Esophagus squamous epithelium (tissue), 5 donors: ENCODE measurements at regions not wholly inside any gene's neighbourhood (a gene's known extent, or its start where the extent isn't known, plus 50 kb on each side); places are given as distances from the start of the nearest gene placed in this dataset.

ENCODE experiments used
- DNase-seq: peaks from one replicate; lab custom pipeline; 2025; lab: John Stamatoyannopoulos, UW
- H3K27ac ChIP-seq, 4 donors: fragments of 200-600 bp; sonication (generic); one replicate each; pipeline ENCODE4 v1.5.1; 2016 to 2019; ENCODE audit warnings: mild to moderate bottlenecking in 1 of 4
- H3K27me3 ChIP-seq, 4 donors: fragments of 200-600 bp; sonication (generic); 1 replicate in 3 of 4; 2 replicates in 1 of 4; pipeline versions ENCODE4 v1.5.1 to v1.6.0; 2017 to 2021; ENCODE audit warnings: antibody characterized with exemption in 1 of 4
- H3K36me3 ChIP-seq, 3 donors: fragments of 200-600 bp; sonication (generic); one replicate each; pipeline ENCODE4 v1.5.1; 2016 to 2019
- H3K4me1 ChIP-seq, 3 donors: fragments of 200-600 bp; sonication (generic); one replicate each; pipeline ENCODE4 v1.5.1; 2017 to 2019
- H3K4me3 ChIP-seq, 4 donors: fragments of 200-600 bp; sonication (generic); 1 replicate in 3 of 4; 2 replicates in 1 of 4; pipeline ENCODE4 v1.5.1; 2016 to 2019; ENCODE audit warnings: mild to moderate bottlenecking in 2 of 4, moderate library complexity in 1 of 4
- H3K9me3 ChIP-seq, 3 donors: fragments of 200-600 bp; sonication (generic); one replicate each; pipeline ENCODE4 v1.5.1; 2016 to 2019
- POLR2A ChIP-seq, 4 donors: fragments of 450-650 bp; IDR thresholded peaks; one replicate each; pipeline ENCODE4 v1.6.1; 2017; ENCODE audit warnings: antibody characterized with exemption in 4 of 4, mild to moderate bottlenecking in 4 of 4, moderate library complexity in 3 of 4
- WGBS, 2 donors: methylation state at CpG; one replicate each; pipeline ENCODE4 v1.1.5; 2018; 5-methylcytosine and 5-hydroxymethylcytosine counted together
- intact Hi-C: fragments of 100-400 bp; cut with DNase I; formaldehyde crosslinking; loops from one replicate; pipeline ENCODE4 v1.15.0; 2022
- TF ChIP-seq, protein P1 (sequence below), 6 experiments: fragments of 450-650 bp in 4 of 6; fragments of 200-600 bp in 2 of 6; sonication (generic) in 2 of 6; IDR thresholded peaks; one replicate each; pipeline ENCODE4 v1.5.1; 2016 to 2019; ENCODE audit warnings: antibody characterized with exemption in 6 of 6, mild to moderate bottlenecking in 4 of 6, moderate library complexity in 4 of 6
- donor health status: DM: yes; HTN: yes; CAD: no.

DNA sequence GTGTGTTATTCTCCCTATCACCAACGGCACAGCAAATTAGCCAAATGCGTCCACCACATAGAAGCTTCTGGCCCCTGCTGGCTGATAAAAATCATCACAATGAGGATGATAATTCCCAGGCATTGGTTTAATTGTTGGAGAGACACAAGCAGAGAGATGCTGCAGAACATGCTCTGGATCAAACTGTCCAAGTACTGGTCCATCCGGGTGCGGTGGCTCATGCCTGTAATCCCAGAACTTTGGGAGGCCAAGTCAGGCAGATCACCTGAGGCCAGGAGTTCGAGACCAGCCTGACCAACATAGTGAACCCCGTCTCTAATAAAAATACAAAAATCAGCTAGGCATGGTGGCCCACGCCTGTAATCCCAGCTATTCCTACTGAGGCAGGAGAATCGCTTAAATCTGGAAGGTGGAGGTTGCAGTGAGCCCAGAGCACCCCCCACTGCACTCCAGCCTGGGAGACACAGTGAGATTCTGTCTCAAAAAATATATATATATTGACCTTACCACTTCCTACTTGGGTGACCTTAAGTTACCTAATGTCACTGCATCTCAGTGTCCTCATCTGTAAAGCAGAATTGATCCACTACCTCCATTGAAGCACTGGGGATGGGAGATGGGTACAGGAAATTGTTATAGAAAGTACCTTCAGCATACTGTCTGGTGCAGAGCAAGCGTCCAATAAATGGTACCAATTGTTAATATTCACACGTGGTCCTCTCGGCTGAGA is 83.7 kb upstream of the EGLN3 start:
- intact Hi-C loops, result no loop called here
- Histone ChIP-seq H3K27me3 (no peaks in the 10 kb centered on the region), H3K4me3 (no peak overlapping the region), H3K36me3 (no peaks in the 10 kb centered on the region), H3K27ac (peak overlapping the region in 2 of 4 donors; percentile 60 to 75), H3K4me1 (peaks cover 6 to 44% (median 18%) of the 10 kb centered on the region in 3 donors), H3K9me3 (no peaks in the 10 kb centered on the region)
- WGBS, 2 donors, result 83 to 95% methylated on average over 7 to 10 of the region's 11 CpGs
- DNase-seq, result no peak
- TF ChIP-seq POLR2A (IDR thresholded peaks at IDR 0.05), result no peak
- TF ChIP-seq, protein P1, sequence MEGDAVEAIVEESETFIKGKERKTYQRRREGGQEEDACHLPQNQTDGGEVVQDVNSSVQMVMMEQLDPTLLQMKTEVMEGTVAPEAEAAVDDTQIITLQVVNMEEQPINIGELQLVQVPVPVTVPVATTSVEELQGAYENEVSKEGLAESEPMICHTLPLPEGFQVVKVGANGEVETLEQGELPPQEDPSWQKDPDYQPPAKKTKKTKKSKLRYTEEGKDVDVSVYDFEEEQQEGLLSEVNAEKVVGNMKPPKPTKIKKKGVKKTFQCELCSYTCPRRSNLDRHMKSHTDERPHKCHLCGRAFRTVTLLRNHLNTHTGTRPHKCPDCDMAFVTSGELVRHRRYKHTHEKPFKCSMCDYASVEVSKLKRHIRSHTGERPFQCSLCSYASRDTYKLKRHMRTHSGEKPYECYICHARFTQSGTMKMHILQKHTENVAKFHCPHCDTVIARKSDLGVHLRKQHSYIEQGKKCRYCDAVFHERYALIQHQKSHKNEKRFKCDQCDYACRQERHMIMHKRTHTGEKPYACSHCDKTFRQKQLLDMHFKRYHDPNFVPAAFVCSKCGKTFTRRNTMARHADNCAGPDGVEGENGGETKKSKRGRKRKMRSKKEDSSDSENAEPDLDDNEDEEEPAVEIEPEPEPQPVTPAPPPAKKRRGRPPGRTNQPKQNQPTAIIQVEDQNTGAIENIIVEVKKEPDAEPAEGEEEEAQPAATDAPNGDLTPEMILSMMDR (IDR thresholded peaks at IDR 0.05), result no peak

DNA sequence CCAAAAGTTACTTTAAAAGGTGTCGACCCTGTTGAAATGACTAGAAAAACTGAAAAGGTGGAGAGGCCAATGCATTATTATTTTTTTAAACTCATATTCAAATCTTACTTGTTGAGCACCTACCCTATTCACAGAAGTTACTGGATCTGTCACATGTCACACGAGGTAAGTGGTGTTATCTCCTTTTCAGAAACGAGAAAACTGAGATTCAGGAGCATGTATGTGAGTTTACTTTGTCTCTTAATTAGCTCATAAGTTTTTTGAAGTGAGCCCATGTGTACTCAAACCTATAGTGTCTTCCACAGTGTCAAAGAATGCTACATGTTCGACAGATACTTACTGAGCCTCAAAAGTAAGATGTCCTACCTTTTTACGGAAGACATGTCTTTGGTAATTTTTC is 81.8 kb upstream of the EGLN3 start:
- Histone ChIP-seq H3K36me3 (no peaks in the 10 kb centered on the region), H3K9me3 (no peaks in the 10 kb centered on the region), H3K27me3 (no peaks in the 10 kb centered on the region), H3K4me1 (peaks cover 6 to 47% (median 18%) of the 10 kb centered on the region in 3 donors), H3K4me3 (no peak overlapping the region), H3K27ac (no peak overlapping the region)
- intact Hi-C loops, result no loop called here
- TF ChIP-seq, protein P1 (IDR thresholded peaks at IDR 0.05), result no peak
- TF ChIP-seq POLR2A (IDR thresholded peaks at IDR 0.05), result no peak
- WGBS, 2 donors, result 79 to 81% methylated on average over 5 of the region's 5 CpGs
- no peak for DNase-seq

DNA sequence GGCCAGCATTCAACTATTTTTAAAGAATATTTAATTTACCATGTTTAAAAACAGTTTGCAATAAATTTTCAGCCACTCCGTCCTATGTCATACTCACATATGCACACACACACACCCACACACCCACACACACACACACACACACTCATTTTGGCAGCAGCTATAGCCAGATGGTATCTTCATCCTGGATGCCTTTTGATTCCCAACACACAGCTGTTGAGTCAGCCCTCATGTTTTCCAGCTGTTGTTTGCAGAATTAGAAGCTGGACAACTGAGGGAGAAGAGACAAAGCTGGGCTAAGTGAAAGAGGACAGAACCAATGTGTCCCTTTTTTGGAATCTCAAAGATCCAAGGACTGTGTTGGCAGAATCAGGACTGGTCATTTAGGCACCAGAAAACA is 80.0 kb upstream of the EGLN3 start:
- DNase-seq, result no peak
- WGBS, 2 donors, result 67% methylated on average over 1 of the region's 1 CpG
- Histone ChIP-seq H3K27ac (peak overlapping the region; percentile 48 to 79 (median 56)), H3K36me3 (no peaks in the 10 kb centered on the region), H3K9me3 (no peaks in the 10 kb centered on the region), H3K4me1 (peaks cover 6 to 40% (median 15%) of the 10 kb centered on the region in 3 donors), H3K4me3 (no peak overlapping the region), H3K27me3 (no peaks in the 10 kb centered on the region)
- TF ChIP-seq POLR2A (IDR thresholded peaks at IDR 0.05), result no peak
- TF ChIP-seq, protein P1 (IDR thresholded peaks at IDR 0.05), result no peak
- intact Hi-C loops, result no loop called here

DNA sequence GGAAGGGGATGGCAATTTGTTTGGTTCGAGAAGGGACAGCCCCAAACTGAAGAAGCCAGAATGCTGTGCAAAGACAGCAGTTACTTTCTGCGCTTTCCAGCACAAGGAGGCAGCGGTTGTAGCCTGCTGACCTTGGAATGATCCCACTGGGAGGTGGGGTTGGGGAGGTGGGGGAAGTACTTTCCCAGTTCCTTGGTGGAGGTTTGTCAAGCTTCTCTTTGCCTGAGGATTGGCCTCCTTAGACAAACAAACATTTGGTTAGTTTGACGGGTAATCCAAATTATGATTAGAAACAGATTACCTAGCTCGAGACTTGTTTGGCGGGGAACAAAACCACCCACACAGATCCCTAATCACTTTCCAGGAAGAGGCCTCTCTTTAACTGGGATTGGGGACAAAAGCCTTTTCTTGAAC is 79.1 kb upstream of the EGLN3 start:
- WGBS, 2 donors, result 60 to 79% methylated on average over 6 of the region's 6 CpGs
- DNase-seq, result no peak
- no peaks in the 10 kb centered on the region for H3K36me3 ChIP-seq

DNA sequence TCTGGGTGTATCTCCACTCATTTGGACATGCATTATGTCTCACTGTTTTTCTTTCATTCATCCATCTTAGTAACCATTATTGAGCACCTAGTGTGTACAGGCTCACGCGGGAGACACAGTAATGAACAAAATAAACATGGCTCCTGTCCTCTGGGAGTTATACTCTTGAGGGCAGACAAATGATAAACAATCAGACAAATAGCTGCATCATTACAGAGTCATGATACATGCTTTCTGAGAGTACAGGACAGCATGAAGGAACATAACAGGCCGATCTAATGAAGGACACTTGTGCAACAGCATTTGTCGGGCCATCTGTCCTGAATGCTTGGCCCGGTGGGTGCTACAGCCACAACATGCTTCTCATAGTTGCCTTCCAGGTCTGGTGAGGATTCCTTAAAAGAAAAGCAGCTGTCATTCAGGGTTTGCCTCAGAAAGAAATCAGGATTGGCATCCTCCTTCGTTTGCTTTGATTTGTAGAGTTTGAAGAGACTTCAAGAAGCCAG is 77.2 kb upstream of the EGLN3 start:
- Histone ChIP-seq H3K27me3 (no peaks in the 10 kb centered on the region), H3K4me1 (peaks cover 0 to 27% (median 6%) of the 10 kb centered on the region in 3 donors), H3K27ac (no peak overlapping the region), H3K4me3 (no peak overlapping the region), H3K9me3 (no peaks in the 10 kb centered on the region), H3K36me3 (no peaks in the 10 kb centered on the region)
- intact Hi-C loops, result no loop called here
- 89 to 91% methylated on average over 6 of the region's 6 CpGs for WGBS, 2 donors
- no peak for DNase-seq
- TF ChIP-seq, protein P1 (IDR thresholded peaks at IDR 0.05), result no peak
- no peak for TF ChIP-seq POLR2A (IDR thresholded peaks at IDR 0.05)

More for the DNA sequence above, 79.1 kb upstream of the EGLN3 start:
- no peak overlapping the region for H3K4me3 ChIP-seq
- H3K27ac ChIP-seq, result peak overlapping the region in 2 of 4 donors; percentile 73 to 79
- H3K9me3 ChIP-seq, result no peaks in the 10 kb centered on the region
- H3K27me3 ChIP-seq, result no peaks in the 10 kb centered on the region
- H3K4me1 ChIP-seq, result peaks cover under 1 to 31% (median 6%) of the 10 kb centered on the region in 3 donors
- intact Hi-C loops, result no loop called here
- TF ChIP-seq, protein P1 (IDR thresholded peaks at IDR 0.05), result no peak
- no peak for TF ChIP-seq POLR2A (IDR thresholded peaks at IDR 0.05)
